HFFc6 (cell line): ENCODE measurements at regions not wholly inside any gene's neighbourhood (a gene's known extent, or its start where the extent isn't known, plus 50 kb on each side); places are given as distances from the start of the nearest gene placed in this dataset.
A peak's percentile ranks its signal among the peaks of the same experiment; 100 is the strongest.

Experiments used
- DNase-seq: peaks from one replicate; pipeline ENCODE4 v3.0.0-alpha.2; 2018
- H3K27ac Mint-ChIP-seq: 2 replicates; pipeline ENCODE4 v1.8.0; 2020; ENCODE audit warnings: mild to moderate bottlenecking, mixed read lengths
- H3K27me3 Mint-ChIP-seq: 2 replicates; pipeline ENCODE4 v1.8.0; 2021; ENCODE audit warnings: mild to moderate bottlenecking, moderate library complexity, mixed read lengths; ENCODE audit not compliant: insufficient read depth
- H3K36me3 Mint-ChIP-seq: 2 replicates; pipeline ENCODE4 v1.8.0; 2021; ENCODE audit warnings: low read depth, mixed read lengths
- H3K4me1 Mint-ChIP-seq: 2 replicates; pipeline ENCODE4 v1.8.0; 2020; ENCODE audit warnings: low read depth, mixed read lengths
- H3K4me3 Mint-ChIP-seq: 2 replicates; pipeline ENCODE4 v1.8.0; 2020; ENCODE audit warnings: mild to moderate bottlenecking, moderate library complexity, mixed read lengths
- H3K9me3 Mint-ChIP-seq: 2 replicates; pipeline ENCODE4 v1.8.0; 2020; ENCODE audit warnings: mild to moderate bottlenecking, mixed read lengths
- CTCF ChIP-seq: fragments of 200-600 bp; sonication (generic); IDR thresholded peaks from 2 replicates; pipeline ENCODE4 v1.5.0; 2021; ENCODE audit warnings: antibody characterized with exemption, mild to moderate bottlenecking

- Mint-ChIP-seq H3K27ac (no peak overlapping the region), H3K4me1 (peaks cover 17% of the 10 kb centered on the region), H3K4me3 (no peak overlapping the region), H3K27me3 (no peaks in the 10 kb centered on the region), H3K9me3 (no peaks in the 10 kb centered on the region), H3K36me3 (no peaks in the 10 kb centered on the region)
- no peak for DNase-seq
- TF ChIP-seq CTCF: no peak
These were observed 160.0 kb downstream of the LTN1 start for GRCh38 chr21:28832715-28833061.

DNA sequence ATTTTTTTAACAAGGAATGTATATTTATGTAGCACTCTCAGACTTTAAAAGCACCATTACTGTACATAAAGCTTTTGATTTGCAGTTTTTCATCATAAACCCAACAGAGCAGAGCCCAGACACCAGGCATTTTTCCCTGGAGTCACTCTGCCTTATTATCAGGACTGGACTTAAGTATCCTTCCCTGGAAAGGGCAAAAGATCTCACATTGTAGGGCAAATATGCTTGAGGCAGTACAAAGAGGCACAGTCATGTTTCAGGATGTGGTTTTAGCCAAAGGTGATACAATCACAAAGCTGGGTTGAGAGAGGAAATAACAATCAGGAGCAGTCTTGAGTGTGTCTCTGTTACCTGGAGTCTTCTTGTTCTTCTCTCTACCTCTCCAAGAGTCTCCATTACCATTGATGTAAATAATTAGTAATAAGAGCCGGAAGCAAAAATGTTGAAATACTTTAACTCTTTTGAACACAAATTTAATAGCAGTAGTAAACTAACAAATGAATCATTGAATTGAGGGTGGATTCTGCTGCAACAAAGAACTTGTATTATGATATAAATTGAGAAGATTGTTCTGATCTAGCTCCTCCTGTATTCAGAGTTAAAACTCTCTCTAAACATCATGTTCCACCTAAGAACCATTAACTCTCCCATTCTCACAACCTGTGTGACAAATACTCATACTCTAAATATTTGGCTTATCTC, 160.5 kb downstream of the LTN1 start:
- peak; percentile 54 for DNase-seq
- no peak overlapping the region for H3K4me3 Mint-ChIP-seq

GRCh38 chr21:28828981-28829380, 163.7 kb downstream of the LTN1 start:
- Mint-ChIP-seq H3K36me3 (no peaks in the 10 kb centered on the region), H3K4me1 (peaks cover 24% of the 10 kb centered on the region), H3K9me3 (no peaks in the 10 kb centered on the region), H3K27ac (no peak overlapping the region), H3K27me3 (peaks cover 6% of the 10 kb centered on the region), H3K4me3 (no peak overlapping the region)
- no peak for TF ChIP-seq CTCF
- no peak for DNase-seq

More for the DNA sequence above, 160.5 kb downstream of the LTN1 start:
- Mint-ChIP-seq H3K9me3 (no peaks in the 10 kb centered on the region), H3K4me1 (peaks cover 22% of the 10 kb centered on the region), H3K27me3 (no peaks in the 10 kb centered on the region), H3K27ac (no peak overlapping the region), H3K36me3 (no peaks in the 10 kb centered on the region)
- no peak for TF ChIP-seq CTCF

DNA sequence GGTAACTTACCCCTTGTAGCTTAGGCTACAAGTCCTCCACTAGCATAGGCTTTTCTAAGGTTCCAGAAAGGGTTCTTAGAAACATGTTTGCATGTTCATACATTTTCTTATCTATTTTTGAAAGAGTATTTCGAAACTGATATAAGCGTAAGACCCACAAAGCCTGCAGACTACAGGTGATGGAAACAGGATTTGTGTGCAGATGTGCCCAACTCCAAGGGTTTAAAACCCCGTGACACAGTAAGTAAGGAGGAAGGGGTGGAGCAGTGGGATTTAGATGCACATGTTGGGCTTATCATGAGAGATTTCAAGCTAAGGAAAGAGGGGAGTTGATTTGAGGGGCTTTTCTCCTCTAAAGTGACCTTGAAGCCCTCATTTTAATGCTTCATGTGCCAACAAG, 164.7 kb downstream of the LTN1 start:
- Mint-ChIP-seq H3K36me3 (no peaks in the 10 kb centered on the region), H3K4me3 (no peak overlapping the region), H3K27me3 (peaks cover 6% of the 10 kb centered on the region), H3K4me1 (peaks cover 28% of the 10 kb centered on the region), H3K27ac (no peak overlapping the region), H3K9me3 (no peaks in the 10 kb centered on the region)
- no peak for TF ChIP-seq CTCF
- DNase-seq: no peak

GRCh38 chr21:28827422-28827821, 165.3 kb downstream of the LTN1 start:
- DNase-seq: peak; percentile 25
- Mint-ChIP-seq H3K27me3 (peaks cover 6% of the 10 kb centered on the region), H3K36me3 (no peaks in the 10 kb centered on the region), H3K9me3 (no peaks in the 10 kb centered on the region), H3K4me1 (peaks cover 28% of the 10 kb centered on the region), H3K4me3 (no peak overlapping the region), H3K27ac (no peak overlapping the region)
- no peak for TF ChIP-seq CTCF
